Breast epithelium (tissue), 3 donors: ENCODE measurements at regions not wholly inside any gene's neighbourhood (a gene's known extent, or its start where the extent isn't known, plus 50 kb on each side); places are given as distances from the start of the nearest gene placed in this dataset.

Experiments
- POLR2A ChIP-seq: fragments of 450-650 bp; IDR thresholded peaks from one replicate; pipeline ENCODE4 v1.6.1; 2016; ENCODE audit warnings: antibody characterized with exemption, mild to moderate bottlenecking, moderate library complexity
- POLR2AphosphoS5 ChIP-seq, 3 donors: sonication (generic); formaldehyde crosslinking; IDR thresholded peaks; one replicate each; pipeline ENCODE4 v1.6.1; 2017; ENCODE audit warnings: antibody characterized with exemption in 3 of 3
- TF ChIP-seq, protein P1 (sequence below), 3 donors: fragments of 450-650 bp; IDR thresholded peaks; one replicate each; pipeline ENCODE4 v1.5.1; 2016 to 2017; ENCODE audit warnings: antibody characterized with exemption in 3 of 3, mild to moderate bottlenecking in 3 of 3, moderate library complexity in 3 of 3

DNA sequence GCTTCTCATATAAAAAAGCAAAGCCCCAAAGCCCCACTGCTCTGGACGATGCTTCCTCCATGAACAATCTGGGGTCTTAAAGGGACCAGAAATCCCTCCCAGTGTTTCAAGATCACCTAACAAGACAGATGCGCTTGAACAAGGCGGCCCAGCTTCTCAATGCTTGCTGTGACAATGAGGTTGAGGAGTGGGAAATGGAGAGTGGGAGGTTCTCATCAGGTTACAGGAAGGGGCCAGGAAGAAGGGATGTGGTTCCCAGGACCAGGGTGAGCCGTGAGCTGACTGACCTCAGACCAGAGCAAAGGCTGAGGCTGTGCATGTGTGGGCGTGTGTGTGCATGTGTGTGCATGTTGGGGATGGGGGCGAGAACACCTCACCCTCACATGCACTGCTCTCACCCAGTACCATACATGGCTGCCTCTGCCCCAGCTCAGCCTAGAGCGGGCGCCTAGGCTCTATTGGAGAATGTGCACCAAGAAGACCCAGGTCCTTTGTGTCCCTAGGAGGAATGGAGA, 220.8 kb upstream of the GPR26 start:
- TF ChIP-seq, protein P1, sequence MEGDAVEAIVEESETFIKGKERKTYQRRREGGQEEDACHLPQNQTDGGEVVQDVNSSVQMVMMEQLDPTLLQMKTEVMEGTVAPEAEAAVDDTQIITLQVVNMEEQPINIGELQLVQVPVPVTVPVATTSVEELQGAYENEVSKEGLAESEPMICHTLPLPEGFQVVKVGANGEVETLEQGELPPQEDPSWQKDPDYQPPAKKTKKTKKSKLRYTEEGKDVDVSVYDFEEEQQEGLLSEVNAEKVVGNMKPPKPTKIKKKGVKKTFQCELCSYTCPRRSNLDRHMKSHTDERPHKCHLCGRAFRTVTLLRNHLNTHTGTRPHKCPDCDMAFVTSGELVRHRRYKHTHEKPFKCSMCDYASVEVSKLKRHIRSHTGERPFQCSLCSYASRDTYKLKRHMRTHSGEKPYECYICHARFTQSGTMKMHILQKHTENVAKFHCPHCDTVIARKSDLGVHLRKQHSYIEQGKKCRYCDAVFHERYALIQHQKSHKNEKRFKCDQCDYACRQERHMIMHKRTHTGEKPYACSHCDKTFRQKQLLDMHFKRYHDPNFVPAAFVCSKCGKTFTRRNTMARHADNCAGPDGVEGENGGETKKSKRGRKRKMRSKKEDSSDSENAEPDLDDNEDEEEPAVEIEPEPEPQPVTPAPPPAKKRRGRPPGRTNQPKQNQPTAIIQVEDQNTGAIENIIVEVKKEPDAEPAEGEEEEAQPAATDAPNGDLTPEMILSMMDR (IDR thresholded peaks at IDR 0.05) = no peak
- no peak for TF ChIP-seq POLR2AphosphoS5 (IDR thresholded peaks at IDR 0.05)
- no peak for TF ChIP-seq POLR2A
